ENCODE measurements at regions not wholly inside any gene's neighbourhood (a gene's known extent, or its start where the extent isn't known, plus 50 kb on each side); places are given as distances from the start of the nearest gene placed in this dataset.

GRCh38 chr11:86193297-86194095 is 51.1 kb upstream of the EED start:
- intact Hi-C loops (cut with micrococcal nuclease) = loop anchor here (1.0 to 5.0 kb wide), 5 partner anchors 17 to 596 kb away; partner anchors contain the start of genes CCDC83 and PICALM

DNA sequence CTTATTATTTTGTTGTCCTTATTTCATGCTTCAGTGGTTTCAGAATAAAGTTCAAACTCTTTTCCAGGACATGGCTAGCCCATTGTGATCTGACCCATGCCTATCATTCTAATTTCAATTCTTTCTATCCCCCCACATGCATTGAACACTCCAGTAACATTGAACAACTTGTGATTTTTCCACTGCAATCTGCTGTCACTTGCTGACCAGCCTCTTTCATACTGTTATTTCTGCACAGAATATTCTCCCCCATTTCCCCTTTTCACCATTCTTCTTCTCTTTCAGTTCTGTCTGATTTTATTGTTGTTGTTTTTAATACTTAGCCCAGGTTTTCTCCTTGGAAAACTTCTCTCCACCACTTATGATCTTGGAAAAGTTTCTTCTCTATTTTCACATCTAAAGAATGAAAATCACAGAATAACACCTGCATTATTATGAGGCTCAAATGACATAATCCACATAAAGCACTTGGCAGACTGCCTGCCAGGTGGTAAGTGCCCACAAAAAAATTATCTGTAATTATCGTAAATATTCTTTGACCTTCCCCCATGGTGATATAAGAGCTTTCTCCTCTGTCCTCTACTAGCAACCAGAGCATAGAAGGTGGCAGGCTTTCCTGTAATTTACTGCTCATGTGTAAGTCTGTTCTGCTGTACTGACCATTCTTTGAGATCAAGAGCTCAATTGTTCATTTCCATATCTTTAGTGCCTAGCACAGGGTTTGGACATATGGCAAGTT is 51.9 kb upstream of the EED start:
- intact Hi-C loops (cut with micrococcal nuclease) = loop anchor here (1.0 to 5.0 kb wide), 5 partner anchors 16 to 595 kb away; partner anchors contain the start of genes CCDC83 and PICALM

DNA sequence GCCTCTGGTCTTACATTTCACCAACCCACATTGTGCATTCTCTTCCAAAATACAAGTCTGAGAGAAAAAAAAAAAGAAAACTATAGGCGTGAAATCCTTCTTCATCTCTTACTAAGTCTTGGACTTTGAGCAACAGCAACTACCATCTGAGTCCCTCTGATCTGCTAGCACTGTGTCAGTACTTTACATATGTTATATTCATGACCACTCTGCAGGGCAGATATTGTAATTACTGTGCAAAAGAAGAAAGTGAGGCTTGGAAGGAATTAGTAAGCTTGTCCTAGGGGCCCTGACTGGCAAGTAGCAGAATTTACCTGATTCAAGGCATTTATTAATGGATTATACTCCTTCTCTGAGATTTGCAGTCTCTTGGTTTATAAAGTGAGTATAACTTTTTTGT is 52.7 kb upstream of the EED start:
- intact Hi-C loops (cut with micrococcal nuclease) = loop anchor here (2.0 to 5.0 kb wide), 2 partner anchors 337 to 595 kb away; partner anchors contain the start of gene CCDC83

GRCh38 chr11:86187027-86187426 is 57.5 kb upstream of the EED start:
- intact Hi-C loops (cut with micrococcal nuclease) = no loop called here

DNA sequence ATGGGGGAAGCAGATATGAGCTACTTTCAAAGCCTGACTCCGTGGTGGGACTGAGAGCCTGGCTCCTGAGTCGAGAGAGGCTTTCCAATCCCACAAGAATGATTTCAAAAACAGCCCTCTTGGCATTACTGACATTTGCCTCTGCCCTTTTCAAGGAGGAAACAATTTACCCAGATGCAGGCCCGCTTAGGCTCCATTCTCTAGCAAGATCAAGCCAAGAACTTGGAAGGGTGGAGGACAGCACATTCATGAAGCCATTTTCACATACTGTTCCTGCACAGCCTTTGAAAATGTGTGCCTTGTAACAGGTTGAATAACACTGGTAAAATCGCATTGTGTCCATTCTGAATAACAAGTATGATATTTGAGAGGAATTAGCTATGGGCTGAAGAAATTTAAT is 58.2 kb upstream of the EED start:
- intact Hi-C loops (cut with micrococcal nuclease) = no loop called here

DNA sequence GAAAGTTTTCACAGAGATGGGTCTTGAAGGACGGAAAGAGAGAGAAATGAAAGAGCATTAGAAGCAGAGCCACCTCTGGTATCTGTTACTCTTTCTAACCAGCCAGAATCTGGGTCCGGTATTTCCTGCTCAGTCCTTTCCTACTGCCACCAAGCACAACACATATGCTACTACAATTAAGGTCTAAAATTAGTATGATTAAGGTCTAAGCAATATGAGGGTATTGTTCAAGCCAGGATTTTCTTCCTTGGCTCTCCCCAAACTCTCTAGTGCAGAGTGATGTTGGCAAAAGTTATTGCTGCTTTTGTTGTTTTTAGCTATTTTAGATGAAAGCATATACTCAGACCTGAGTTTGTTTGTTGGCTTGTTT is 59.2 kb upstream of the EED start:
- intact Hi-C loops (cut with micrococcal nuclease) = no loop called here

GRCh38 chr11:86184728-86185380 is 59.7 kb upstream of the EED start:
- intact Hi-C loops (cut with micrococcal nuclease) = no loop called here

DNA sequence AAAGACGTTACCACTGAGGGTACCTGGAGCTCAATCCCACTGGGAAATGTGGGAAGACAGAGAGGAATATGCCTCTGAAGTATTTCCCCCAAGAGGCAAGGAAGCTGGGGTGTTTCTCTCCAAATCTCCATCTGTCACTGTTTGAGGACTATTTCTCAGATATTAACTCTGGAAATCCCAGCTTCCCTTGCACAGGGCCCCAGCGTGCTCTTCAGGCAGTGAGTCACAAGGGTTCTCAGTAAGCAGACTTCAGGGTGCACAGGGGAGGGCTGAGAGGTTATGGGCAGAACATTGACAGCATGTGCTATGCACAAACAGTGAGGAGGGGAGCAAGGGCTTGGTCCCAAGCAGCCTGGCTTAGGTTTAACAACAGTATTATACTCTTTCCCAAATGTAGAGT is 60.9 kb upstream of the EED start:
- intact Hi-C loops (cut with micrococcal nuclease) = no loop called here

- intact Hi-C loops (cut with micrococcal nuclease) = no loop called here
Observed at GRCh38 chr11:86182976-86183584, 61.5 kb upstream of the EED start.

DNA sequence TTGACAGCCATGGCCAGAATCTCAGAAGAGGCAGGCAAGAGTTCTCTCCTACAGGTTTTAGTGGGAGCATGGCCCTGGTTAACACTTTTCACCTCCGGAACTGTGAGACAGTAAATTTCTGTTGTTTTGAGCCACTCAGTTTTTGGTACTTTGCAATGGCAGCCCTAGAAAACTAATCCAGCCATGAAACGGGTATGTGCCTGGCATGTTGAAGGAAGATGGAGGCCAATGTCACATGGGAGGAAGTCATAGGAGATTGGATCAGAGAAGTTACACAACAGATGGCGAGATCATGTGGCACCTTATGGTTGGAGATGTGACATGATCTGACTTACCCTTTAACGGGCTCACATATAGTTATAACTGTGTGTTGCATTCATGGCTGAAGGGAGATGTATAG is 63.2 kb upstream of the EED start:
- intact Hi-C loops (cut with micrococcal nuclease) = no loop called here

- intact Hi-C loops (cut with micrococcal nuclease) = no loop called here
Observed at GRCh38 chr11:86180851-86181250, 63.7 kb upstream of the EED start.

DNA sequence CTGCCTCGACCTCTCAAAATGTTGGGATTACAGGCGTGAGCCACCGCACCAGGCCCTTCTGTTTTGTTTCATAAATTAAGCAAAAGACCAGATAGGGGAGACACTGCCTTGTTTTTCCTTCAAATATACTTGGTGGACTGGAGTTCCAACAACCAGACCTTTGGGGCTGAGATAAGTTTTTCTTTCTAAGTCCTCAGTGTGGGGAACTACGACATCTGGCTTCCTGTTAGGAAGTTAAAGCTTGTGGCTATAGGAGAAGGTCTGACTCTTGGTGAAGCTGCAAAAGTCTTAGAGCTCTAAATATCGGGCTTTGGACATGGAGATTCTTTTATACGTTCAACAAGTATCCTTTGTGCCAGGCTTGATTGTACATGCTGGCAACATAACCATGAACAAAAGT is 64.1 kb upstream of the EED start:
- intact Hi-C loops (cut with micrococcal nuclease) = no loop called here

DNA sequence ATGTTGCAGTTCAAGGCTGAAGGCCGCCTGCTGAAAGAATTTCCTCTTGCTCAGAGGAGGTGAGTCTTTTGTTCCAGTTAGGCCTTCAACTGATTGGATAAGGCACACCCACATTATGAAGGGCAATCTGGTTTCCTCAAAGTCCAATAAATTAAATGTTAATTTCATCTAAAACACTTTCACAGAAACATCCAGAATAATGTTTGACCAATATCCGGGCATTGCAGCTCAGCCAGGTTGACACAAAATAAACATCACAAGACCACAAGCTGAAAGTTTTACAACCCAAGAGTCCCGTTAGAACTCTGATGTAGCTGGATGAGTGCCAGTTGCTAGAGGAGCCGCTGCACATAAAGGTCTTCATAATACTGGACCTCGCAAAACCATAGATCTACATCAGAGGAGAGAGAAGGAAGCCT is 64.9 kb upstream of the EED start:
- intact Hi-C loops (cut with micrococcal nuclease) = loop anchor here (5.0 kb wide), 1 partner anchor 62 kb away; no protein-coding TSS in a partner anchor

DNA sequence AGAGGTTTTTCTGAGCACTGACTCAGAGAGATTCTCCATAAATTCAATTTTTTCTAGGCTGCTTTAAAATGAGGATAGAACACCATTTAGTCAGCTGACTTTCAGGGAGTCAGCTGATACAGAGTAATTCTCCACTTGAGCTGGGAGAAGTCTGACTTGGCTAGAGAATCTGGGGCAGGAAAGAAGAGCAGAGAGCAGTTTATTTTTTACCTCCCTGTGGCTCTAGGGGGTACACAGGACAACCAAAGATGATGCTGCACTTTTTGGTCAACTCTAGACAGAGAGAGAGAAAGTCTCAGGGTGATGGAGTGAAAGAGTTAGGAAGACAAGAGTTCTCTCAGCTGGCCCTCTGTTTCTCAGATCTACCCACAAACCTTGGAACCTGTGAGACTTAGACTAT is 67.3 kb upstream of the EED start:
- intact Hi-C loops (cut with micrococcal nuclease) = loop anchor here (2.0 to 5.0 kb wide), 2 partner anchors 35 to 60 kb away; no protein-coding TSS in a partner anchor

DNA sequence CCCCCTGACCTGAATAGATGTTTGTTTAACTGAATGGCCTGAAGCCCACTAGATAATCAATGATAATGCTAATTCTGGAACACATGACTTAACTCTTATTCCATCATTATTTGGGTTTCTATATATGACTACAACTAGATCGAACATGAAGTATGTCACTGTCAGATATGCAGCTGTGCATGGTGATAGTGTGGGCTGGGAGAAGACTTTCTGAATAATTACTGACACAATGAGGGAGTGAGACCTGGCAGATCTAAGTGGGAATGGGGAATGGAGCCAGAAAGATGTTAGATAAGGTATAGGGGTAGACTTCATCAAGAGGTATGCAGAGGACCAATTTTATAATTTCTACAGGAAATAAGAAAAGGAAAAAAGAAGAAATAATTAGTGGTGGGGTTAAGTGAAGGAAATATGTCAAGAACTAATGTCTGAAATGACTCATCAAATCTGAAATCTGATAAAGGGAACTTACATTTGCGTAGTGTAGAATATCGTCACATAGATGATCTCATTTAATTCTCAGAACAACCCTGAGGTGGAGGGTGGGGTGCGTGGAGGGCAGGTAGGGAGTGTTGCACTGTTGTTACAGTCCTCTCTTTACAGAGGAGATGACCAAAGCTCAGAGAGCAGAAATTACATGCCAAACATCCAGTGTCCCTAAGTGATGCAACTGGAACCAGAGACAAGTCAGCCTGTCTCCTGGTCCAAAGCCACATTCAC is 68.2 kb upstream of the EED start:
- intact Hi-C loops (cut with micrococcal nuclease) = loop anchor here (1.0 to 5.0 kb wide), 5 partner anchors 17 to 107 kb away; partner anchors contain the start of gene PICALM

DNA sequence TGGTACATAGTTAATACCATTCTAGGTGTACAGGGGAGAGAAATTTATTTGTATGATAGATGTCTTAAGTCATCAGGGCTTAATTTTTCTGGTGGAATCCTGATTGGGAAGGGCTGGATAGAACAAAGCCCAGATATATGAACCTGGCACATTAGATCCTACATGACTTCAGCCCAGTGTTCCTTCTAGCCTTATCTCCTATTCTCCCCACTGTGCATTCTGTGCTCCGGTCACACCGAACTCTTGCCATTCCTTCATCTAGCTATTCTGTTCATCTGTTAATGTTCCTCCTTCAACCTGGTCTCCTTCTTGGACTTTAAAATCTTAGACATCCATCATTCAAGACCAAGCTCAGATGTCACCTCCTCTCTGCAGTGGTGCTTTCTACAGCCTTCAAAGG is 68.9 kb upstream of the EED start:
- intact Hi-C loops (cut with micrococcal nuclease) = loop anchor here (1.0 to 5.0 kb wide), 5 partner anchors 18 to 106 kb away; partner anchors contain the start of gene PICALM

DNA sequence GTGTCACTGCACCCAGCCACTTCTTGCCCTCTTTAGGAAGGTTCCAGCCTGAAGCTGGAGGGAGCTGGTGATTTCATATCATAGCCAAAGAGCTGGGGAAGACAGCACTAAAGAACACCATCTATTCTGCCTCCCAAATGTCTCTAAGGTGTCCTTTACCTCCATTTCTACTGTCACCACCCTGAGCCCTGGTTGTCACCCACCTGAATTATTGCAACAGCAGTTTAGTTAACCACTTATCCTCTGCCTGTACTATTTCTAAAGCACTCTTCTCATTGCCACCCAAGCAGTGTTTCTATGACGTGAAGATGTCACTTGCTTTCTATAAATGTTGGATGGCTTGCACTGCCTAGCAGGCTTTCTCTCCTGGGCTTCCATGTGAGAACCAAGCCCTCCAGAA is 69.4 kb upstream of the EED start:
- intact Hi-C loops (cut with micrococcal nuclease) = loop anchor here (5.0 kb wide), 1 partner anchor 58 kb away; no protein-coding TSS in a partner anchor

GRCh38 chr11:86174101-86175046 is 70.2 kb upstream of the EED start:
- intact Hi-C loops (cut with micrococcal nuclease) = loop anchor here (5.0 kb wide), 1 partner anchor 57 kb away; no protein-coding TSS in a partner anchor

- intact Hi-C loops (cut with micrococcal nuclease) = no loop called here
Observed at GRCh38 chr11:86172894-86173293, 71.7 kb upstream of the EED start.
